ENCODE measurements at regions not wholly inside any gene's neighbourhood (a gene's known extent, or its start where the extent isn't known, plus 50 kb on each side); places are given as distances from the start of the nearest gene placed in this dataset.
A peak's percentile ranks its signal among the peaks of the same experiment; 100 is the strongest.

- H3K4me3 ChIP-seq = no peak overlapping the region
- H3K27ac ChIP-seq = peak overlapping the region; percentile 34 to 57
Observed at GRCh38 chr9:95822583-95823431, 52.7 kb upstream of the ERCC6L2 start.

GRCh38 chr9:95822015-95822414, 53.5 kb upstream of the ERCC6L2 start:
- Histone ChIP-seq H3K9me3 (no peaks in the 10 kb centered on the region), H3K27ac (peak overlapping the region; percentile 34 to 57), H3K27me3 (no peaks in the 10 kb centered on the region), H3K36me3 (peaks cover 0 to 8% (median 0%) of the 10 kb centered on the region in 3 donors), H3K4me3 (no peak overlapping the region), H3K4me1 (peaks cover 0 to 16% (median 10%) of the 10 kb centered on the region in 4 donors)
- TF ChIP-seq CTCF (IDR thresholded peaks at IDR 0.05) = no peak
- no peak for DNase-seq
- intact Hi-C loops (cut with DNase I; ENCODE audit: low total_unique reads) = no loop called here

More at GRCh38 chr9:95822583-95823431, 52.7 kb upstream of the ERCC6L2 start:
- Histone ChIP-seq H3K4me1 (peaks cover 0 to 16% (median 10%) of the 10 kb centered on the region in 4 donors), H3K36me3 (peaks cover 0 to 8% (median 0%) of the 10 kb centered on the region in 3 donors), H3K9me3 (no peaks in the 10 kb centered on the region), H3K27me3 (no peaks in the 10 kb centered on the region)
- no peak for DNase-seq
- intact Hi-C loops (cut with DNase I; ENCODE audit: low total_unique reads) = no loop called here
- no peak for TF ChIP-seq CTCF (IDR thresholded peaks at IDR 0.05)

- no peak for DNase-seq
- Histone ChIP-seq H3K9me3 (no peaks in the 10 kb centered on the region), H3K27me3 (no peaks in the 10 kb centered on the region), H3K4me3 (no peak overlapping the region), H3K27ac (no peak overlapping the region), H3K4me1 (peaks cover 0 to 16% (median 10%) of the 10 kb centered on the region in 4 donors), H3K36me3 (peaks cover 0 to 8% (median 0%) of the 10 kb centered on the region in 3 donors)
- intact Hi-C loops (cut with DNase I; ENCODE audit: low total_unique reads) = no loop called here
- no peak for TF ChIP-seq CTCF (IDR thresholded peaks at IDR 0.05)
Observed at GRCh38 chr9:95820074-95820473, 55.4 kb upstream of the ERCC6L2 start.

GRCh38 chr9:95819636-95820035, 55.9 kb upstream of the ERCC6L2 start:
- intact Hi-C loops (cut with DNase I; ENCODE audit: low total_unique reads) = no loop called here
- Histone ChIP-seq H3K27ac (no peak overlapping the region), H3K36me3 (peaks cover 0 to 8% (median 0%) of the 10 kb centered on the region in 3 donors), H3K4me1 (peaks cover 0 to 16% (median 10%) of the 10 kb centered on the region in 4 donors), H3K9me3 (no peaks in the 10 kb centered on the region), H3K27me3 (no peaks in the 10 kb centered on the region), H3K4me3 (no peak overlapping the region)
- no peak for TF ChIP-seq CTCF (IDR thresholded peaks at IDR 0.05)
- DNase-seq = no peak

GRCh38 chr9:95817205-95817604, 58.3 kb upstream of the ERCC6L2 start:
- no peaks in the 10 kb centered on the region for H3K27me3 ChIP-seq
- intact Hi-C loops (cut with DNase I; ENCODE audit: low total_unique reads) = no loop called here
- no peak for TF ChIP-seq CTCF (IDR thresholded peaks at IDR 0.05)
- H3K9me3 ChIP-seq = no peaks in the 10 kb centered on the region
- H3K4me1 ChIP-seq = peaks cover 0 to 2% (median under 1%) of the 10 kb centered on the region in 4 donors
- peaks cover 0 to 12% (median 4%) of the 10 kb centered on the region in 3 donors for H3K36me3 ChIP-seq
- no peak for DNase-seq
- no peak overlapping the region for H3K27ac ChIP-seq
- H3K4me3 ChIP-seq = no peak overlapping the region

Data from tibial artery (tissue), 4 donors.